Fibroblast of lung (primary cell): ENCODE measurements at regions not wholly inside any gene's neighbourhood (a gene's known extent, or its start where the extent isn't known, plus 50 kb on each side); places are given as distances from the start of the nearest gene placed in this dataset.

Experiments
- CTCF ChIP-seq, 2 donors: IDR thresholded peaks in 1 of 2; conservative IDR thresholded peaks in 1 of 2; 1 replicate in 1 of 2; 2 replicates in 1 of 2; pipeline ENCODE4 v1.5.1; 2011 to 2012; ENCODE audit warnings: low read length in 2 of 2, control low read depth in 1 of 2, inconsistent platforms in 1 of 2, low read depth in 1 of 2, mild to moderate bottlenecking in 1 of 2
- EZH2 ChIP-seq: IDR thresholded peaks from 2 replicates; pipeline ENCODE4 v1.5.1; 2012; ENCODE audit warnings: low read length, control low read depth, mild to moderate bottlenecking; ENCODE audit errors: missing control alignments

GRCh38 chr1:99445486-99445885 lies 181.2 kb downstream of the PLPPR4 start:
- no peak for TF ChIP-seq CTCF (conservative IDR thresholded peaks at IDR 0.05 in 1 of 2, IDR thresholded peaks at IDR 0.05 in 1 of 2; ENCODE audit: low read depth in 1 of 2, low read length in 2 of 2)
- no peak for TF ChIP-seq EZH2
